Central memory CD8-positive, alpha-beta T cell (primary cell): ENCODE measurements at regions not wholly inside any gene's neighbourhood (a gene's known extent, or its start where the extent isn't known, plus 50 kb on each side); places are given as distances from the start of the nearest gene placed in this dataset.

Experiments used
- ATAC-seq: fragments of 150-1000 bp; cut with Tn5 transposase; replicated peaks from 2 replicates; pipeline ENCODE4 v1.10.0; 2022; ENCODE audit warnings: mild to moderate bottlenecking, moderate FRiP score, moderate number of reproducible peaks; ENCODE audit not compliant: poor library complexity, severe bottlenecking; ENCODE audit errors: extremely low read depth
- DNase-seq, 2 donors: peaks; one replicate each; pipeline ENCODE4 v3.0.0; 2021; ENCODE audit warnings: low spot score in 2 of 2
- H3K27ac Mint-ChIP-seq: one replicate; pipeline ENCODE4 v1.8.0; 2022; ENCODE audit warnings: low read depth, mild to moderate bottlenecking, moderate library complexity, mixed read lengths
- H3K27me3 Mint-ChIP-seq: one replicate; pipeline ENCODE4 v1.8.0; 2022; ENCODE audit warnings: mixed read lengths
- H3K36me3 Mint-ChIP-seq: one replicate; pipeline ENCODE4 v1.8.0; 2022; ENCODE audit warnings: mild to moderate bottlenecking, moderate library complexity, mixed read lengths; ENCODE audit not compliant: insufficient read depth
- H3K4me1 Mint-ChIP-seq: one replicate; pipeline ENCODE4 v1.8.0; 2022; ENCODE audit warnings: mixed read lengths
- H3K4me3 Mint-ChIP-seq: one replicate; pipeline ENCODE4 v1.8.0; 2022; ENCODE audit warnings: mild to moderate bottlenecking, moderate library complexity, mixed read lengths
- H3K9me3 Mint-ChIP-seq: one replicate; pipeline ENCODE4 v1.8.0; 2022; ENCODE audit warnings: mixed read lengths

DNA sequence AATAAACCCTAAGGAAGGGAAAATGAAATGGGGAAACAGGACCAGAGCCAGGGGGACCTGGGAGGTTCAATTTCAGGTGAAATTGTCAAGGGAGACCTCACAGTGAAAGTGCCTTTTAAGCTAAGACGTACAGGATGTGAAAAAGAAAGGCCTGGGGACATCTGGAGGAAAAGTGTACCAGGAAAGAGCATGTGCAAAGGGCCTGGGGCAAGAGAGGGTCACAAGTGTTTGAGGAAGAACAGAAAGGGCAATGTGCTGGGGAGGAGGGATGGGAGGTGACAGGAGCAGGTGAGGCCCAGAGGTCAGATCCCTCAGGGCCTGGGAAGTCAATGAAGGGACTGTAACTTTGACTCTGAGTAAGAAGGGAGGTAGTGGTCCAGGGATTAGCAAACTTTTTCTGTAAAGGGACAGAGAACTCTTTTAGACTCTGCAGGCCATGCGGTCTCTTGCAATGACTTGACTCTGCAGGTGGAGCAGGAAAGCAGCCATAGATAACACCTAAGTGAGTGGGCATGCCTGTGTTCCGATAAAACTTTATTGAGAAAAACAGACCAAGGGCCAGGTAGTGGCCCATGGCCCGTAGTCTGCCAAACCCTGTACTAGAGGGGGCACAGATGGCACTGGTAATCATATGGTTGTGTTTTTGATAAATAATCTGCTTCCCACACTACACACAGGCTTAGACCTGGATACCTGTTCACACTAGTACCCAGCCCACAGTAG is 93.8 kb downstream of the LITAF start:
- no peak for DNase-seq
- no peak for ATAC-seq
- Mint-ChIP-seq H3K36me3 (peaks cover 3% of the 10 kb centered on the region), H3K9me3 (no peaks in the 10 kb centered on the region), H3K27ac (no peak overlapping the region), H3K4me3 (no peak overlapping the region), H3K4me1 (peaks cover 13% of the 10 kb centered on the region), H3K27me3 (no peaks in the 10 kb centered on the region)

DNA sequence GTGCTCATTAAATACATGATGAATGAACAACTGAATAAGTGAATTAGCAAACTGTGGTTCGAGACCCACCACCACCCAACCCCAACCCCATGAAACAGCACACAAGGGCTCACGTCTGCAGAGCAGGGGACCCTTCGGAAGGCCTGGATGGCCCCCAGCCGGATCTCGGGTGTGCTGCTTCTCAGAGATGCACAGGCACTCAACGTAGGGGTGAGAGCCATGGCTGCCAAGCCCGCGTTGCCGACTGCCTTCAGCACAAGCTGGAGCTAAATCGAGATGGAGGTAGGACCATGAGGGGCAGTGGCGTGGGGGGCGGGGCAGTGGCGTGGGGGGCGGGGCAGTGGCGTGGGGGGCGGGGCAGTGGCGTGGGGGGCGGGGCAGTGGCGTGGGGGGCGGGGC is 93.2 kb downstream of the LITAF start:
- H3K9me3 Mint-ChIP-seq = no peaks in the 10 kb centered on the region
- no peak for ATAC-seq
- no peak for DNase-seq
- no peak overlapping the region for H3K27ac Mint-ChIP-seq
- H3K27me3 Mint-ChIP-seq = no peaks in the 10 kb centered on the region
- H3K4me3 Mint-ChIP-seq = no peak overlapping the region
- H3K36me3 Mint-ChIP-seq = peaks cover 3% of the 10 kb centered on the region
- H3K4me1 Mint-ChIP-seq = peaks cover 14% of the 10 kb centered on the region

DNA sequence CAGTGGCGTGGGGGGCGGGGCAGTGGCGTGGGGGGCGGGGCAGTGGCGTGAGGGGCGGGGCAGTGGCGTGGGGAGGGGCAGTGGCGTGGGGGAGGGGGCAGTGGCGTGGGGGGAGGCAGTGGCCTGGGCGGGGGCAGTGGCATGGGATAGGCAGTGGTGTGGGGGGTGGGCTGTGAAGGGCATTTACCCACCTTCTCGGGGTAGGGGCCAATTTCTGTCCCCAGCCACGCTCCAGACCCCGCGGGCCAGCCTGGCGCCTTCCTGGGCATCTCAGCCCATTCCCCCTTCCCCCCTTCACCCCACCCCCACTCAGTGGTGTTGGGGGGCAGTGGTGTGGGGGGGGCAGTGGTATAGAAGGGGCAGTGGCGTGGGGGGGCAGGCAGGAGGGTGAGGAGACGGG is 92.7 kb downstream of the LITAF start:
- Mint-ChIP-seq H3K27ac (no peak overlapping the region), H3K4me3 (no peak overlapping the region), H3K9me3 (no peaks in the 10 kb centered on the region), H3K27me3 (no peaks in the 10 kb centered on the region), H3K36me3 (peaks cover 3% of the 10 kb centered on the region), H3K4me1 (peaks cover 14% of the 10 kb centered on the region)
- no peak for ATAC-seq
- DNase-seq = no peak

DNA sequence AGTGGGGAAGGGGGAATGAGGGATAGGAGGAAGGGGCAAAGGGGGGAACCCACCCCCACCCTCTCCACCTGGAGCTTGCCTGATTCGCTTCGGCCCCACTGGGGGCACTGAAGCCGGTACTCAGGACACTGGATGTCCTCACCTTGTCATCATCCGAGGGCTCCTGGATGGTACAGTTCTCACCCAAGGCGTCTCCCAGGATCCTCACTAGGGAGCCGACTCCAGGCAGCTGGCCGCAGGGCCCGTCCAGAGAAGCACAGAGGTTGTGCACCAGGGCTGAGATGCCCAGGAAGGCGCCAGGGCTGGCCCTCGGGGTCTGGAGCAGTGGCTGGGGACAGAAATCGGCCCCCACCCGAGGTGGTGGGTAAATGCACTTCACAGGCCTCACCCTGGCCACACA is 92.3 kb downstream of the LITAF start:
- DNase-seq (no peak), ATAC-seq (no peak)
- Mint-ChIP-seq H3K4me1 (peaks cover 14% of the 10 kb centered on the region), H3K9me3 (no peaks in the 10 kb centered on the region), H3K4me3 (no peak overlapping the region), H3K27ac (no peak overlapping the region), H3K36me3 (peaks cover 3% of the 10 kb centered on the region), H3K27me3 (no peaks in the 10 kb centered on the region)

DNA sequence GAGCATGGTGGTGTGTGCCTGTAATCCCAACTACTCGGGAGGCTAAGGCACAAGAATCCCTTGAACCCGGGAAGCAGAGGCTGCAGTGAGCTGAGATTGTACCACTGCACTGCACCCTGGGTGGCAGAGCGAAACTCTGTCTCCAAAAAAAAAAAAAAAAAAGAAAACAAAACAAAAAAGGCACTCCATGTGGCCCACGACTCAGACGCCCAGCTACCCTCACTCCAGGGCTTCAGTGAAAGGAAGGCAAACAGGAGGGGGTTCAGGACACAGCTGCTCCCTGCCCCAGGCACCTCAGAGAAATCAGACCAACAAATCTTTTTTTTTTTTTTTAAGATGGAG is 91.7 kb downstream of the LITAF start:
- H3K4me1 Mint-ChIP-seq = peaks cover 14% of the 10 kb centered on the region
- peaks cover 3% of the 10 kb centered on the region for H3K36me3 Mint-ChIP-seq
- H3K4me3 Mint-ChIP-seq = no peak overlapping the region
- ATAC-seq = no peak
- DNase-seq = no peak
- no peaks in the 10 kb centered on the region for H3K9me3 Mint-ChIP-seq
- H3K27me3 Mint-ChIP-seq = no peaks in the 10 kb centered on the region
- no peak overlapping the region for H3K27ac Mint-ChIP-seq
